PC-9 (cell line): ENCODE measurements at regions not wholly inside any gene's neighbourhood (a gene's known extent, or its start where the extent isn't known, plus 50 kb on each side); places are given as distances from the start of the nearest gene placed in this dataset.

ENCODE experiments used
- CTCF ChIP-seq: fragments of 200-600 bp; sonication (generic); conservative IDR thresholded peaks from 2 replicates; pipeline ENCODE4 v1.6.1; 2017; ENCODE audit warnings: mixed run types, antibody characterized with exemption, mild to moderate bottlenecking, moderate library complexity
- EZH2 ChIP-seq: fragments of 200-600 bp; sonication (generic); IDR thresholded peaks from 2 replicates; pipeline ENCODE4 v1.8.0; 2017; ENCODE audit warnings: antibody characterized with exemption, low read depth

- TF ChIP-seq CTCF (no peak), EZH2 (no peak)
Observed at GRCh38 chr2:84257831-84258230, 201.2 kb downstream of the SUCLG1 start.
